ENCODE measurements at regions not wholly inside any gene's neighbourhood (a gene's known extent, or its start where the extent isn't known, plus 50 kb on each side); places are given as distances from the start of the nearest gene placed in this dataset.

- Histone ChIP-seq H3K4me1 (no peaks in the 10 kb centered on the region), H3K36me3 (ENCODE audit: control insufficient read depth, insufficient read depth, low read length) (no peaks in the 10 kb centered on the region), H3K9me3 (ENCODE audit: control insufficient read depth, low read length) (no peaks in the 10 kb centered on the region), H3K79me2 (no peaks in the 10 kb centered on the region), H3K4me2 (ENCODE audit: low read length) (no peak overlapping the region), H2AFZ (no peak overlapping the region), H3K9ac (no peak overlapping the region), H3K27me3 (ENCODE audit: control insufficient read depth, insufficient read depth, low read length) (no peaks in the 10 kb centered on the region), H3K27ac (no peak overlapping the region), H3K4me3 (ENCODE audit: low read depth, low read length) (no peak overlapping the region)
- no peak for TF ChIP-seq CTCF (IDR thresholded peaks at IDR 0.05)
Measured at GRCh38 chr12:33061844-33062243, 165.3 kb upstream of the PKP2 start.

- H3K4me1 ChIP-seq, result no peaks in the 10 kb centered on the region
- no peaks in the 10 kb centered on the region for H3K27me3 ChIP-seq (ENCODE audit: control insufficient read depth, insufficient read depth, low read length)
- no peak overlapping the region for H3K27ac ChIP-seq
- no peak overlapping the region for H3K4me3 ChIP-seq (ENCODE audit: low read depth, low read length)
- H2AFZ ChIP-seq, result no peak overlapping the region
- H3K9ac ChIP-seq, result no peak overlapping the region
- H3K4me2 ChIP-seq (ENCODE audit: low read length), result no peak overlapping the region
- no peaks in the 10 kb centered on the region for H3K79me2 ChIP-seq
- no peak for TF ChIP-seq CTCF (IDR thresholded peaks at IDR 0.05)
- no peaks in the 10 kb centered on the region for H3K9me3 ChIP-seq (ENCODE audit: control insufficient read depth, low read length)
- no peaks in the 10 kb centered on the region for H3K36me3 ChIP-seq (ENCODE audit: control insufficient read depth, insufficient read depth, low read length)
Measured at GRCh38 chr12:33054371-33054770, 157.8 kb upstream of the PKP2 start.

- H3K27me3 ChIP-seq (ENCODE audit: control insufficient read depth, insufficient read depth, low read length), result no peaks in the 10 kb centered on the region
- no peak overlapping the region for H3K9ac ChIP-seq
- TF ChIP-seq CTCF (IDR thresholded peaks at IDR 0.05), result no peak
- H3K4me3 ChIP-seq (ENCODE audit: low read depth, low read length), result no peak overlapping the region
- H3K4me2 ChIP-seq (ENCODE audit: low read length), result no peak overlapping the region
- H3K79me2 ChIP-seq, result no peaks in the 10 kb centered on the region
- H3K36me3 ChIP-seq (ENCODE audit: control insufficient read depth, insufficient read depth, low read length), result no peaks in the 10 kb centered on the region
- no peaks in the 10 kb centered on the region for H3K4me1 ChIP-seq
- no peak overlapping the region for H3K27ac ChIP-seq
- H2AFZ ChIP-seq, result no peak overlapping the region
- H3K9me3 ChIP-seq (ENCODE audit: control insufficient read depth, low read length), result no peaks in the 10 kb centered on the region
Measured at GRCh38 chr12:33052141-33053051, 155.8 kb upstream of the PKP2 start.

DNA sequence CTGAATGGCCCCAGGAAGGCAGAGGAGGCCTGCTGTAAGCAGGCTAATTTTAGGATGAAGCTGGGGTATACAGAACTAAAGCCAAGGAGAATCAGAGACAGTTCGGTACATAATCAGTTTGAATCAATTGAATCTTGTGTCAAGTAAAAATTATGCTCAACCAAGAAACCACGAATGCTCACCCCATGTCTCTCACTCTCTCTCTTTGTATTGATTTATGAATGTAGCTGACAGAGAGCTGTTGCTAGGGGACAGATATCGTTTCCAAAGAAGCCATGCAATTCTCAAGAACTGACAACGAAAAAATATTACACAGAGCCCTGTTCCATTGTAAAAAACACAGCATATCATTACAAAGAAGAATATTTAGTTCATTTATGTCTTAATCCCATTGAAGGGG, 151.1 kb upstream of the PKP2 start:
- no peaks in the 10 kb centered on the region for H3K79me2 ChIP-seq
- H3K9ac ChIP-seq, result no peak overlapping the region
- H3K27ac ChIP-seq, result no peak overlapping the region
- TF ChIP-seq CTCF (IDR thresholded peaks at IDR 0.05), result no peak
- H3K9me3 ChIP-seq (ENCODE audit: control insufficient read depth, low read length), result no peaks in the 10 kb centered on the region
- H2AFZ ChIP-seq, result no peak overlapping the region
- H3K36me3 ChIP-seq (ENCODE audit: control insufficient read depth, insufficient read depth, low read length), result no peaks in the 10 kb centered on the region
- H3K27me3 ChIP-seq (ENCODE audit: control insufficient read depth, insufficient read depth, low read length), result no peaks in the 10 kb centered on the region
- no peaks in the 10 kb centered on the region for H3K4me1 ChIP-seq
- H3K4me2 ChIP-seq (ENCODE audit: low read length), result no peak overlapping the region
- no peak overlapping the region for H3K4me3 ChIP-seq (ENCODE audit: low read depth, low read length)

DNA sequence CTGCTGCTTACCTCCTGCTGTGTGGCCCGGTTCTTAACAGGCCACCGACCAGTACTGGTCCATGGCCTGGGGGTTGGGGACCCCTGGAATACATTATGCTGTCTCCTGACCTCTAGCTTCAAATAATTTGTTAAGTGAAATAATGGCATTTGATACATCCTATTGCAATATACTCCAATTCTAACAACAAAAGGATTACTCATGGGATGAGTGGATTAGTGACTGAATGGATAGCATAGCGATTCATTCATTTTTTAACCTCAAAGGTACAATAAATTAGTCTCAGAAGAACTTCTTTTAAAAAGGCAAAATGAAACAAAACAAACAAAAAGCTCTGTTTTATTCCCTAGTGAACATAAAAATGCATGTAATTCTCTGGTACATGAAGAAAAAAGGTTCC, 147.9 kb upstream of the PKP2 start:
- H3K9ac ChIP-seq, result no peak overlapping the region
- H3K27me3 ChIP-seq (ENCODE audit: control insufficient read depth, insufficient read depth, low read length), result no peaks in the 10 kb centered on the region
- H3K9me3 ChIP-seq (ENCODE audit: control insufficient read depth, low read length), result no peaks in the 10 kb centered on the region
- no peaks in the 10 kb centered on the region for H3K36me3 ChIP-seq (ENCODE audit: control insufficient read depth, insufficient read depth, low read length)
- H3K4me2 ChIP-seq (ENCODE audit: low read length), result no peak overlapping the region
- H3K4me1 ChIP-seq, result no peaks in the 10 kb centered on the region
- H2AFZ ChIP-seq, result no peak overlapping the region
- H3K27ac ChIP-seq, result no peak overlapping the region
- no peak overlapping the region for H3K4me3 ChIP-seq (ENCODE audit: low read depth, low read length)
- no peak for TF ChIP-seq CTCF (IDR thresholded peaks at IDR 0.05)
- no peaks in the 10 kb centered on the region for H3K79me2 ChIP-seq

Measured in parathyroid adenoma (tissue), 2 donors.